Jurkat, Clone E6-1 (cell line): ENCODE measurements at regions not wholly inside any gene's neighbourhood (a gene's known extent, or its start where the extent isn't known, plus 50 kb on each side); places are given as distances from the start of the nearest gene placed in this dataset.
"Not testable (repeated sequence)": the region's sequence is repeated elsewhere in the genome, so short reads cannot be mapped to it uniquely, and the experiment has no call there.

ENCODE experiments used
- DNase-seq: peaks from one replicate; pipeline ENCODE4 v3.0.0-alpha.2; 2011; ENCODE audit warnings: low read depth, low spot score
- H3K4me3 ChIP-seq: 2 replicates; pipeline ENCODE4 v1.5.1; 2011; ENCODE audit warnings: mild to moderate bottlenecking, low read length, control low read depth, moderate library complexity

DNA sequence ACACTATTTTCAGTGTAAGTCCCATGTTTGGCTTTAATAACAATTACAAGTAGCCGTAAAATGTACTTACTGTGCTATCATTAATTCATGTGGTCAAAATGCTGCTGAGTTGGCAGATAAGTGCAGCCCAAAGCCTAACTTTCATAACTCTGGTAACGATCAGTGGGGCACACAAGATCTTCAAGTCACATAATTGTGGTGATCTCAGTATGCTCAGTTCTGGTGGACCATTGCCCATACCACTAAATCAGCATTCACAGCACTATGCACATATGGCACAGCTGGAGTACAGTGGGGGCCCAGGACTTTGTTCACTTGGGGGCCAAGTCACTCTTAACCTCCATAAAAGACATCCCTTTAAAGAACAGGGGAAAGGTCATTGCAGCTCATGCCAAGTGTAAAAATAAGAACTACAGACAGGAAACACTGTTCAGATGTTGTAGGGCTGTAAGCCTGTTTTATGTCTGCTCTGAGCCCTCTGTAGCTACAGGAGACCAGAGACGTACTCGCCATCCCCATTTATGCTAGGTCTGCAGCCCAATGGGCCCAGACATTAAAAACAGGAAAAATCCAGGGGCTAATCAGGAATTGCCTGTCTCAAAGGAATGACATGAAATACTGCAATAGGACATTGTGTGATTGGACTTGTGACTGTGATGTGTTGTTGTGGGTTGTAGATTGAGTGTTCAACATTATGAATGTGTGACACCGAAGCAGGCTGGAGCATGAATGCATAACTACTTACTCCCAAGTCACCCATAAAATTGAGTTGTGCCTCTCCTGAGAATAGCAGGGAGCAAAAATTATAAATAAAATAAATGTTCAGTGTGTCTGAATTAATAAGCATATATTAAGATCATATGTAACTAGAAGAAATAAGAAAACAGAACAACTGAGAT lies 282.5 kb upstream of the EPHA3 start:
- no peak for DNase-seq
- no peak overlapping the region for H3K4me3 ChIP-seq

DNA sequence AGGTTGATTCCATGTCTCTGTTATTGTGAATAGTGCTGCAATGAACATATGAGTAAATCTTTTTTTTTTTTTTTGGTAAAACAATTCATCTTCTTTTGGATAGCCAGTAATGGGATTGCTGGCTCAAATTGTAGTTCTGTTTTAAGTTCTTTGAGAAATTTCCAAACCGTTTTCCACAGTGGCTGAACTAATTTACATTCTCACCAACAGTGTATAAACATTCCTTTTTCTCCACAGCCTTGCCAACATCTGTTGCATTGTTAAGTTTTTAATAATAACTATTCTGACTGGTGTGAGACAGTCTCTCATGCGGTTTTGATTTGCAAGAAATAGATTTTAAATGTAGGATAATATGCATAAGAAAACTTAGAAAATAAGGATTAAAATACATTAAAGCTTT lies 279.0 kb upstream of the EPHA3 start:
- DNase-seq = no peak
- H3K4me3 ChIP-seq = no peak overlapping the region

DNA sequence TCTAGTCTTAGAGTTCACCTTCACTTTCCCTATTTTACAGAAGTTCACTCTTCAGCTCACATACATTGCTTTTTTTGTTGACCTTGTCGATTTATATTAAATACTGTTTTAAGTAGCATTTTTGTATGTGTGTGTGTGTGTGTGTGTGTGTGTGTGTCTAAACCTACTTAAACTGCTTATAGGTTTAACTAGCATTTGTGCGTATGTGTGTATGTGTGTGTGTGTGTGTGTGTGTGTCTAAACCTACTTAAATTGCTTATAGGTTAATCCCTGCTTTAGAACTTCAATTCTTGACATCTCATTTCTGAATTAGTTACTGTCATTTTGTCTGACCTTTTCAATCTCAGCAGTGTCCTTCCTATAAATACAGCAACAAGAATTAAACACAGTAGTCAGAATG lies 254.8 kb upstream of the EPHA3 start:
- H3K4me3 ChIP-seq = no peak overlapping the region
- no peak for DNase-seq

DNA sequence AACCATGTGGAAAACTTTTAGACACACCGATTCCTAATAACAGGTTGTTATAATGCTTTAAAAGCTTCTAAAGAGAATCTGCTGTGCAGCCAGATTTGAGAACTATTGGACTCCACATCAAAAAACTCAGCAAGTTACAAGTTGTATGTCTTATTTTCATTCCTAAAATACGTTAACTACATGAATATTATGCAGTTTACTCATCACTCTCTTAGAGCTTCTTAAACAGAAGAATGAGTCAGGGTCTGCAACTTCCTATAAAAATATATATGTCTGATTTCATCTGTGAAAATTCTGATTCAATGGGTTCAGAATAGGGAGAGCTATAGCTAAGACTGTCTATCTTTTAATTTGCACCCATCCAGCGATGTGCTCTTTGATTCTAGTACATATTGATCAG lies 244.2 kb upstream of the EPHA3 start:
- H3K4me3 ChIP-seq = no peak overlapping the region
- no peak for DNase-seq

DNA sequence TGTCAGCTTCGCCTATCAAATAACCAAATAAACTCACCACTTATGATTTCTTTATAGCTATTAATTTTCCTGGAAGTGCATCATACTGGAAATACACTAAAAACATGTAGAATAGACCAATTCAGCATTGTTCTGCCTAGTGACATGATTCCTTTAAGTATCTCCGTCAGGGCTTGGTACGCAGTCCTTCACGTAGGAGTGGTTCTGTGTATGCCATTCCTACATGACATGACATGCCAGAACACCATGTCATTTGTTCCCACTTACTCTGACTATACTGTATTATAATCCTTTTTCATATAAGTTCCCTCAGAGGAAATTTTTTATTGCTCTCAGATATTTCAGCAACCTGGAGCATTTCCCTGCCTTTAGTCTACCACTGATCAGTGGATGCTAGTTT lies 230.7 kb upstream of the EPHA3 start:
- DNase-seq = no peak
- no peak overlapping the region for H3K4me3 ChIP-seq

DNA sequence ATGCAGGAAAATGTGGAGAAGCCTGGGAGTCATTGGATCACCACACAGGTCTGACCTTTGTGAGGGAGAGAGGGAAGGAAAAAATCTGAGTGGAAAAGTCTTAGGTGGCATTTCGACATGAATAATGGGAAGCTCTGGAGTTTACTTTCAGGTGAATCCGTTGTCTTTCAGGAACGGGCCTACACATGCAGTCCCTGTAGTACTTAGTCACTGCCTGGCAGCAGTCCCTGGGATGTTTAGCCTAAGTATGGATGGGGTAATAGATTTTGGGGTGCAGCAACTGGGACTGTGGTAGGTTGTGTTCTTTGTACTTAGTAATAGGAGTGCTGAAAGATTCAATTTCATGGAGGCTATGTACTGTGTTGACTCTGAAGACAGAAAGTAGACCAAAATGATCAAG lies 227.5 kb upstream of the EPHA3 start:
- DNase-seq = no peak
- no peak overlapping the region for H3K4me3 ChIP-seq

DNA sequence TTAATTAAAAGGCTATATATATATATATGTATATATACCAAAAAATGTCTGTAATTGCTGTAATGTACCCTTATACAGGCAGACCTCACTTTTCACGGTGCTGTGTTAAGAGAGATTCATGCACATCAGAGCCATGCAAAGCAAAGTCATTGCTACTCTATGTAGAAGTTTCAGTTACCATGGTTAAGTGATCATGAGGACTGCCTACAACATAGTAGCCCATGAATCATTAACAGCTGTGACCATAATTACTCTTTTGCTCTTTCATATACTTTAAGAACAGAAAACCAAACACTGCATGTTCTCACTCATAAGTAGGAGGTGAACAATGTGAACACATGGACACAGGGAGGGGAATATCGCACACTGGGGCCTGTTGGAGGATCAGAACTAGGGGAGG lies 225.3 kb upstream of the EPHA3 start:
- no peak overlapping the region for H3K4me3 ChIP-seq
- no peak for DNase-seq

DNA sequence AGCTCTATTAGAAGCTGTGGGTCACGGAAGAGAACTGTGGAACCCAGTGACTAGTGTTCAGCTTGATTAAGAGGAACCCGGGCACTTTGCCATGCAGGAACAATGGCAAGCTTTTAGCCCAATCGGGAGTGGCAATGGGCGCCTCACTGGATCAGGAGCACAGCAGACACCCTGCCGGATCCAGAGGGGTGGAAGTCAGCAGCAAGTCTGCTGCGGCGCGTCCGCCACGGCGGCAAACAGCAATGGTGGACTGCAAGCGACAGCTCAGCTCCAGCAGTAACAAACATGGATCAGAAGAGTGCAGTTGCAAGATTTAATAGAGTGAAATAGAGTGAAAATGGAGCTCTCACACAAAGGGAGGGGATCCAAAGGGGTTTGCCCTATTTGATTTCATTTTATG lies 220.8 kb upstream of the EPHA3 start:
- H3K4me3 ChIP-seq, DNase-seq: not testable (repeated sequence)

DNA sequence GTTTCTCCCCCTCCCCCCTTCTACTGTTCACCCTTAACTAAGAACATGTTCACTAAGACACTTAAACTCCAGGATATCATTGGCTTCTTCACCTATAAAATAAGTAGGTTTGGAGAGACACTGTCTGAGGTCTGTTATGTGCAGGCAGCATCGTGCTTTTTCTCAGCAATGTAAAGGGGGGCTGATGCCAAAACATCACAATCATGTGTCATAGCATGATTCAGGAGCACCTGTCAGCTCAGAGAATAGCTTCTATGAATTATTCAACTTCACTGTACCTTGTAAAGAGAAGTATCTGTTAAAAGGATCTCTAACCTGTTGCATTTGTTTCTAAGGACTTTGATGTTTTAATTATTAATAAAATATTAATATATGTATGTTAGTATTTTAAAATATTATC lies 211.4 kb upstream of the EPHA3 start:
- no peak for DNase-seq
- H3K4me3 ChIP-seq = no peak overlapping the region

DNA sequence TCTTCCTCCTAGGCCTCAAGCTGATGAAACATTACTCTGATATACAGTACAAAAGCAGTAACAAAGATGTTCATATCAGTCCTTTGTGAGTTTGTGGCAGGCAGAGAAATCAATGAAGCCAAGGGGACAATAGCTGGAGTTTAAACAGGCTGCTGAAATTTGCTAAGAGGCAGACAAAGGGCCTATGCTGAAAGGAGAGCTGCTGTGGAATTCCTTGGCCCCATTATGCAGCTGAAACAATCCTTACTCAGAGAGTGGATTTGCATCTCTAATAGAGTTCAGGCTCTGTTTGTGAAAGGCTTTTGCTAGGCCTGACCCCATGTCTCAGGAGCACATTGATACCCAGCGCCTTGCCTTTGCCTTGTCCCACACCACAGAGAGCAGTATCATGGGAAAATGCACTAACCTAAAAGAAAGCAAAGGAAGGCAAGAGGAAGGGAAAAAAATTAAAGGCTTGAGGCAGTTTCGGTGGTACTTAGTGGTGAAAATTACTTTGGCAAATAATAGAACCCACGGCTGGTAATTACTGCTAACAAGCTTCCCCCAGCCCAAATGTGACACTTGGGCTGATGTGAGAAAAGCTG lies 195.0 kb upstream of the EPHA3 start:
- no peak overlapping the region for H3K4me3 ChIP-seq
- DNase-seq = no peak

DNA sequence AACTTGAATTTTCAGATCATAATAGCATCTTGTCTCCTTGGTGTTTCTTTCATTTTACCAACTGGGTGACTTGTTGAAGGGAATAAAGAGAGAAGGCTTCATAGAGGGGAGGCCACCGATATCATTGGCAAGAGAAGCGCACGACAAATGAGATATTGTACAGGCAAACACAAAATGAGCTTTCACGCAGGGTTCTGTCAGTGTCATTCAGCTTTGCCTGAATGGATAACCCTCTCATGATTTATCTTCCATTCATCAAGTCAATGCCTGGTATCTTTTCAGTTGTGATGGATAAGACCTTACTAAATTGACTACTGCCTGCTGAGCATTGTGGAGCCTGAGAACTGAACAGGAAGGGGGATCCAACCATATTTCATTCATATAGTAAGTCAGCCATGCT lies 188.6 kb upstream of the EPHA3 start:
- no peak for DNase-seq
- H3K4me3 ChIP-seq = no peak overlapping the region

DNA sequence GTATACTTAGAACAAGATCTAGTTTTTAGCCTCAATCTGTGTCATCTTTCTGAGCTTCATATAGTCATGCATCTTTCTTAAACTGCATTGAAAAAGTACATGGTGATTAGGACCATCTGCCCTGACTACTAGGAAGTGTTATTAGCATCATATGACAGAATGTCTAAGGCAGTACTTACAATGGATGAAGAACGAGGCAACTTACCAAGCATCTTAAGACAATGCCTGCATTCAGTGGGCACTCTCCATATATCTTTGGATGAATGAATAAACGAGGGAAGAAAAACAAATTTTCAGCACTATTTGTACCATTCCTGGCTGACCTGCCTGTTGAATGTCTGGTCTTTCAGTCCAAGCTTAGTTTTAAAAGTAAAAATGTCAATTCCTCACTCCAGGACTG lies 185.4 kb upstream of the EPHA3 start:
- no peak overlapping the region for H3K4me3 ChIP-seq
- no peak for DNase-seq

DNA sequence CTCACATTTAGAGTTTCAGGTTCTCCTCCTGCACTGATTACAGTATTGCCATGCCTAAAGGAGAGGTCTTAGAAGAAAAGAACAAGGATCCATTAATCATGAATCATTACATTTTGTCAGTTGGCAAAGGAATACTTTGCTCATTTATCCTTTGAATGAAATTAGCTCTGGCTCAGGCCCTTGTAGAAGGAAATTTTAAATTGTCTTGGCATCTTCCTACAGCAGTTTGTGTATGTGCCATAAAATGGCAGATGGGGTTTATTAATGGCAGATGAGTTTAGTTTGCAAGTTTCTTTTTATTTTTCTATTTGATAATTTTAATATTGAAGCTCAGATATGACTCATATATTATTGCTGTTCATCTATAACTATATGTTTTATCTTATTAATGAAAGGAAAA lies 181.2 kb upstream of the EPHA3 start:
- DNase-seq = no peak
- no peak overlapping the region for H3K4me3 ChIP-seq

DNA sequence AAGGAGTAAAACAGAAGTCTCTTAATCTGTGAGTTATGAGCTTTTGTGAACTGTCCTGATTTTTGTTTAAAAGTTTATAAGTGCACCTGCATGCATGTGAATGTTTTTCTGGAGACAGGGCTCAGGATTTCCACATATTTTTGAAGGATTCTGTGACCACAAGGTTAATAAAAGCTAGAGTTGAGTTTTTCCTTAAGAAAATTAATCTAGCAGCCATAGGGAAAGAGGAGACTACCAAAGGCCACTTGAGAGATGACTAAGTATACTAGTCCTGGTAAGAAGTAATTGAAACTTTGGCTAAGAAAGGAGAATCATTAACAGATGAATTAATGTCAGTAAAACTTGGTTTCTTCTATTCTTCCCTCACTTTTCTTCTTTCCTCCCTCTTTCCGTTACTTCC lies 176.8 kb upstream of the EPHA3 start:
- DNase-seq = no peak

DNA sequence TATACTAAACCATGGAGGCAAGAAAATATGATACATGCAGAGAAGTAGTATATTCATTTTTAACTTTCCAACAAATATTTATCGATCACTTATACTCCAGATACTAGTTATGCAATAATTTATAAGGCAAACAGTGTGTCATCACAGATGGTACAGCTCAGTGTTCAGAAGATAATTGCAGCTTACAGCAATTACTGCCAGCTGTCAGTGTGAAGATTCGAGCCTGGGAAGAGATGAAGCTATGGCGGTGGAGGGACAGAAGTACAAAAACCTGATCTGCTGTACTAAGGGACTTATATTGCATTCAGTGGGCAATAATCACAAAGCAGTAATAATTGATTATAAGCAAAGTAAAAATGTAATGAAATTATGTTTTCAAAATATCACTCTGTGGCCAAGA lies 170.6 kb upstream of the EPHA3 start:
- H3K4me3 ChIP-seq = no peak overlapping the region

More for the DNA sequence above, 176.8 kb upstream of the EPHA3 start:
- H3K4me3 ChIP-seq = no peak overlapping the region

DNA sequence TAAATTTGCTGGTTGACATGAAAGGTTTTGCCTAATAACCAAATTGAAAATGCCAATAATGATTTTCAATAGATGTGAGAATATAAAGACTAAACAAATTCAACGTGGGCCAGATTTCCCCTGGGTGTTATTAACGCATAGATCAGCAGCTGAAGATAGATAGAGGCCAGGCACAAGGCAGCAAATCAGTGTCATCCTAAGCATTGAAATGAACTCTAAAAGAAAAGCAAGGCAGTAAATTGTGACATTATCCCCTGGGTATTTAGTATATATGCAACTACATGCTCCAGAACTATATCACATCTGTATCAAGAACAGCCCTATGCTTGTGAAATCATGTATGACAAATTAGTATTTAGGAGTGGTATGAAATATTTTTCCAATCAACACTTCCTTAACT lies 167.1 kb upstream of the EPHA3 start:
- DNase-seq = no peak
- no peak overlapping the region for H3K4me3 ChIP-seq

More for the DNA sequence above, 170.6 kb upstream of the EPHA3 start:
- DNase-seq = no peak

DNA sequence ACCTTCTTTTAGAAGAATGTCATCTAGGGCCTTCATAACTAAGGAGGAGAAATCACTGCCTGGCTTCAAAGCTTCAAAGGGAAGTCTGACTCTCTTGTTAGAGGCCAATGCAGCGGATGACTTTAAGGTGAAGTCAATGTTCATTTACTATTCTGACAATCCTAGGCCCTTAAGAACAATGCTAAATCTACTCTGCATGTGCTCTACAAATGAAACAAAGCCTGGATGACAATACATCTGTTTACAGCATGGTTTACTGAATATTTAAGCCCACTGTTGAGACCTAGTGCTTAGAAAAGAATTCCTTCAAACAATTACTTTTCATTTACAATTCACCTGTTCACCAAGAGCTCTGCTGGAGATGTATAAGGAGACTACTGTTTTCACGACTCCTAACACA lies 160.4 kb upstream of the EPHA3 start:
- no peak for DNase-seq
- H3K4me3 ChIP-seq = no peak overlapping the region

DNA sequence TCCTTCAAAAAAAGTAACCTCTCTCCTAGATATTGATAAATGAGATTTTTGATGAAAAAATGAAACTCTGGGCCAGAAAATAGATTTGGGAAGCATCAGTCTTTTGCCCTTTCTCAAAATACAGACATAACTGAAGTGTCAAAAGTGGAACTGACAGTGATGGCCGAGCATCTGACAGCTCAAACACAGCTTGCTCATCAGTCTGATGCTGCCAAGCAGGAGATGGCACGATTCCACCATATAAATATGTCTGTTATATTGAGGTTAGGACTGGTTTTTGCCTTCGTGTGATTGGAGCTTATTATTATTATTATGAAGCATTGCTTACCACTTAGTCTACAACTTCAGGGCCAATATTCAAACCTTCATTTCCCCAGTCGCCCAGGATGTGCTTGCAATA lies 152.6 kb upstream of the EPHA3 start:
- H3K4me3 ChIP-seq = no peak overlapping the region
- no peak for DNase-seq

DNA sequence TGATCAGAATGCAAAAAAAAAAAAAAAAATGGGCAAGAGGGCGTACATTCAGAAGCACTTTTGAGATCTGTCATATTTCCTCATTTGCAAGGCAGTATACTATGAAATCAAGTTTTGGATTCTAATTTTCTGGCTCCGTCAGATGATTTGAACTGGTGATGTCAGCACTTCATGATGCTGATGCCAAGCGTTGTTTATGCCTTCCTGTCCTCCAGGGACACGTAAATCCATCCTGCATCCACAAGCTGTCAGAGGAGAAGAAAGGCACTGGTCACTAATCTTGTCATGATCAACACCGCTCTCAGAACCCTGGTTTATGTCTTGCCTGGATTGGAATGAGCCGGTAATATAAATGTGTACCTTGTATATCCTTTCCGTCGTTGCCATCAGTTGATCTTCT lies 152.1 kb upstream of the EPHA3 start:
- H3K4me3 ChIP-seq = no peak overlapping the region
- DNase-seq = no peak

DNA sequence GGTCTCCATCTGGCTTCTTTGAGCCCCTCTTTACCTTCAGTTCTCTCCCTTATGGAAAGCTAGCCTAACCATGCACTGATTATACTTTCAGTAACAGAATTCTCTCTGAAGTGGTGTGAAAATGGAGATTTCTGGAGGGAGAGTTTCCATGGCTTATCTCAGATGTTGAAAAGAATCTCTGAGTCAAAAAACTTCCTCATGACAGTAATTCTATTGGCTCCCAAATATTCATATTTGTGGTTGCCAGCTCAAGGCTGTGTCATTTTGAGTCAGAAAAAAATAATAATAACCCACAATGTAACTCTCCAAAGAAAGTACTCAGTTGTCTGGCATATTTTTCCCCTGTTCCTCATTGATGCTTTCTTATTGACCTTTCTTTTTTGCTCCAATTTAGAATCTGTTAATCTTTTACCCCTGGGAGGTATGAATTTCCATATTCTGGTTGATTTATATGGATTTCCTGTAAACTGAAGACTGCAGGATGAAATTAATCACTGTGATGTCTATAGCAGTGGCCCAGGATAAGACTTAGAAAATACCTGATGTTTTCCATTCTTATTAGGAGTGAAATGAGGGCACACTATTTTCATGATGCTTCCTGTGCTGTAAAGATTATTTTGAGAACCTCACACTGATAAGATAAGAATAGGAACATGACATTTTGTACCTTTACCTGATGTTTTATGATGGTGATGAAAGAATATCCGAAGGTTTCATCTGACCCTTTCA lies 149.5 kb upstream of the EPHA3 start:
- no peak overlapping the region for H3K4me3 ChIP-seq
- DNase-seq = no peak
